ENCODE measurements at regions not wholly inside any gene's neighbourhood (a gene's known extent, or its start where the extent isn't known, plus 50 kb on each side); places are given as distances from the start of the nearest gene placed in this dataset.

- Histone ChIP-seq H3K4me3 (no peak overlapping the region), H3K27me3 (no peaks in the 10 kb centered on the region), H3K9me3 (no peaks in the 10 kb centered on the region), H3K36me3 (no peaks in the 10 kb centered on the region), H3K4me1 (no peaks in the 10 kb centered on the region), H3K27ac (no peak overlapping the region)
- TF ChIP-seq CTCF (IDR thresholded peaks at IDR 0.05), result no peak
- no peak for DNase-seq
- intact Hi-C loops (cut with DNase I; ENCODE audit: low total_unique reads), result no loop called here
These were observed 409.8 kb downstream of the CDH11 start for GRCh38 chr16:64712026-64712425.

- no peaks in the 10 kb centered on the region for H3K36me3 ChIP-seq
- no peaks in the 10 kb centered on the region for H3K4me1 ChIP-seq
- intact Hi-C loops (cut with DNase I; ENCODE audit: low total_unique reads), result no loop called here
- no peaks in the 10 kb centered on the region for H3K27me3 ChIP-seq
- H3K27ac ChIP-seq, result no peak overlapping the region
- no peak for TF ChIP-seq CTCF (IDR thresholded peaks at IDR 0.05)
- no peaks in the 10 kb centered on the region for H3K9me3 ChIP-seq
- DNase-seq, result no peak
- H3K4me3 ChIP-seq, result no peak overlapping the region
These were observed 410.3 kb downstream of the CDH11 start for GRCh38 chr16:64711596-64711995.

GRCh38 chr16:64711026-64711425 is 410.8 kb downstream of the CDH11 start:
- no peak overlapping the region for H3K27ac ChIP-seq
- TF ChIP-seq CTCF (IDR thresholded peaks at IDR 0.05), result no peak
- no peak for DNase-seq
- H3K4me3 ChIP-seq, result no peak overlapping the region
- H3K4me1 ChIP-seq, result no peaks in the 10 kb centered on the region
- no peaks in the 10 kb centered on the region for H3K9me3 ChIP-seq
- intact Hi-C loops (cut with DNase I; ENCODE audit: low total_unique reads), result no loop called here
- H3K27me3 ChIP-seq, result no peaks in the 10 kb centered on the region
- H3K36me3 ChIP-seq, result no peaks in the 10 kb centered on the region

- no peak for DNase-seq
- Histone ChIP-seq H3K36me3 (no peaks in the 10 kb centered on the region), H3K27me3 (no peaks in the 10 kb centered on the region), H3K27ac (no peak overlapping the region), H3K4me1 (no peaks in the 10 kb centered on the region), H3K4me3 (no peak overlapping the region), H3K9me3 (no peaks in the 10 kb centered on the region)
- no peak for TF ChIP-seq CTCF (IDR thresholded peaks at IDR 0.05)
- intact Hi-C loops (cut with DNase I; ENCODE audit: low total_unique reads), result no loop called here
These were observed 416.4 kb downstream of the CDH11 start for GRCh38 chr16:64705443-64705842.

- Histone ChIP-seq H3K36me3 (no peaks in the 10 kb centered on the region), H3K4me1 (no peaks in the 10 kb centered on the region), H3K4me3 (no peak overlapping the region), H3K27me3 (no peaks in the 10 kb centered on the region), H3K27ac (no peak overlapping the region), H3K9me3 (no peaks in the 10 kb centered on the region)
- intact Hi-C loops (cut with DNase I; ENCODE audit: low total_unique reads), result no loop called here
- no peak for DNase-seq
- no peak for TF ChIP-seq CTCF (IDR thresholded peaks at IDR 0.05)
These were observed 417.5 kb downstream of the CDH11 start for GRCh38 chr16:64704386-64704785.

GRCh38 chr16:64702415-64702814 is 419.4 kb downstream of the CDH11 start:
- no peak for TF ChIP-seq CTCF (IDR thresholded peaks at IDR 0.05)
- H3K9me3 ChIP-seq, result no peaks in the 10 kb centered on the region
- no peaks in the 10 kb centered on the region for H3K36me3 ChIP-seq
- no peaks in the 10 kb centered on the region for H3K4me1 ChIP-seq
- DNase-seq, result no peak
- intact Hi-C loops (cut with DNase I; ENCODE audit: low total_unique reads), result no loop called here
- no peak overlapping the region for H3K27ac ChIP-seq
- no peak overlapping the region for H3K4me3 ChIP-seq
- H3K27me3 ChIP-seq, result no peaks in the 10 kb centered on the region

All from tibial artery (tissue), 4 donors.